NT2/D1 (cell line): ENCODE measurements at regions not wholly inside any gene's neighbourhood (a gene's known extent, or its start where the extent isn't known, plus 50 kb on each side); places are given as distances from the start of the nearest gene placed in this dataset.
"Not testable (repeated sequence)": the region's sequence is repeated elsewhere in the genome, so short reads cannot be mapped to it uniquely, and the experiment has no call there.

ENCODE experiments used
- YY1 ChIP-seq: IDR thresholded peaks from 2 replicates; pipeline ENCODE4 v1.6.1; 2011; ENCODE audit not compliant: insufficient read length, insufficient read depth
- ZNF274 ChIP-seq: IDR thresholded peaks from 2 replicates; pipeline ENCODE4 v1.6.1; 2011; ENCODE audit warnings: mild to moderate bottlenecking, low read depth, low read length

DNA sequence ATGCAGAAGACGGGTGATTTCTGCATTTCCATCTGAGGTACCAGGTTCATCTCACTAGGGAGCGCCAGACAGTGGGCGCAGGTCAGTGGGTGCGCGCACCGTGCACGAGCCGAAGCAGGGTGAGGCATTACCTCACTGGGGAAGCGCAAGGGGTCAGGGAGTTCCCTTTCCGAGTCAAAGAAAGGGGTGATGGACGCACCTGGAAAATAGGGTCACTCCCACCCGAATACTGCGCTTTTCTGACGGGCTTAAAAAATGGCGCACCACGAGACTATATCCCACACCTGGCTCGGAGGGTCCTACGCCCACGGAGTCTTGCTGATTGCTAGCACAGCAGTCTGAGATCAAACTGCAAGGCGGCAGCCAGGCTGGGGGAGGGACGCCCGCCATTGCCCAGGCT is 1246.0 kb upstream of the PABPC4L start:
- not testable (repeated sequence) for TF ChIP-seq YY1, ZNF274
